A673 (cell line): ENCODE measurements at regions not wholly inside any gene's neighbourhood (a gene's known extent, or its start where the extent isn't known, plus 50 kb on each side); places are given as distances from the start of the nearest gene placed in this dataset.

ENCODE experiments used
- CTCF ChIP-seq: fragments of 300-800, 200-600 bp; sonication (generic); conservative IDR thresholded peaks from 2 replicates; pipeline ENCODE4 v1.5.1; 2017; ENCODE audit warnings: low read depth, mild to moderate bottlenecking, antibody characterized with exemption, low read length, moderate library complexity, mixed read lengths
- EZH2 ChIP-seq: fragments of 200-600 bp; sonication (generic); IDR thresholded peaks from 2 replicates; pipeline ENCODE4 v1.6.1; 2017; ENCODE audit warnings: borderline replicate concordance, low read depth, mild to moderate bottlenecking, mixed read lengths, antibody characterized with exemption, low read length; ENCODE audit not compliant: poor library complexity, severe bottlenecking

GRCh38 chr14:34243001-34243400, 219.0 kb downstream of the SPTSSA start:
- no peak for TF ChIP-seq CTCF
- no peak for TF ChIP-seq EZH2
